CD4-positive, alpha-beta T cell treated with Interleukin-1 beta for 1 hour (primary cell): ENCODE measurements at regions not wholly inside any gene's neighbourhood (a gene's known extent, or its start where the extent isn't known, plus 50 kb on each side); places are given as distances from the start of the nearest gene placed in this dataset.
"Not testable (repeated sequence)": the region's sequence is repeated elsewhere in the genome, so short reads cannot be mapped to it uniquely, and the experiment has no call there.

Source experiments
- DNase-seq, 2 donors: peaks; one replicate each; pipeline ENCODE4 v3.0.0-alpha.2; 2020 to 2022

GRCh38 chr1:95534985-95535384 is 301.0 kb downstream of the RWDD3 start:
- no peak for DNase-seq

DNA sequence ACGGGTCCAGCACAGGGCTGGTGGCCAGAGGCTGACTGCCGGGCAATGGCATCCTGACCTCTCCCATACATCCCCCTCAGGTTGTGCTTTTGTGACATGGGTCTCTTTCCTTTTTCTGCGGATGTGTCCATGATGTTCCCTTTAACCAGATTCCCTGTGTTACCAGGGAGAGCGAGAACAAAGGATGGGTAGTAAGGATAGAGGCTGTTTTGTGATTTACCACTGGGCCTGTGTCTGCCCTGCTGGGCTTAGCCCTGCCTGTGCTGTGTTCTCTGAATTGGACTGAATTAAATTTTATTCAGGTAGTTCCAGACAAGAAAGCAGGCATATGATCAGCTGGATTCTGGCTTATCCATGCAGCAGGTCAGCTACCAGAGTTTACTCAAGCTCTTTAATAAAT is 301.6 kb downstream of the RWDD3 start:
- DNase-seq: no peak

DNA sequence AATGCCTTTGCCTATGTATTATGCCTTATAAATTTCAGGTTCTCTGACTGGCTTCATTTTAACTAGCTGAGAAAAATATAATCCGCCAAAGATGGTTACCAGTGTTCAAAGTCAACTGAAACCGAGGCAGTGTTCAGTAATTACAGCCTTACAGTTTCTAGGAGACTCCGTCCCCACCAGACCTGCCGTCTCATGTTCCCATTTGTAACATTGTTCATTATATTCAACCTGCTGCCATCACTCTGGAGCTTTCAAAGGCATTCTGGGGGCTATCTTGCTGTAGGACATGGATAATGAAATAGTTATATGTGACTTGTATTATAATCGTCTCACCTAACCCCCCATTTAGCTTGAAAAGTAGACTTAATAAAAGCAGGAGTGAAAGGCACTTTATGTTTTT is 302.5 kb downstream of the RWDD3 start:
- no peak for DNase-seq

GRCh38 chr1:95537176-95537575 is 303.2 kb downstream of the RWDD3 start:
- no peak for DNase-seq

- DNase-seq: not testable (repeated sequence)
These were observed 304.2 kb downstream of the RWDD3 start for GRCh38 chr1:95538242-95538641.

DNA sequence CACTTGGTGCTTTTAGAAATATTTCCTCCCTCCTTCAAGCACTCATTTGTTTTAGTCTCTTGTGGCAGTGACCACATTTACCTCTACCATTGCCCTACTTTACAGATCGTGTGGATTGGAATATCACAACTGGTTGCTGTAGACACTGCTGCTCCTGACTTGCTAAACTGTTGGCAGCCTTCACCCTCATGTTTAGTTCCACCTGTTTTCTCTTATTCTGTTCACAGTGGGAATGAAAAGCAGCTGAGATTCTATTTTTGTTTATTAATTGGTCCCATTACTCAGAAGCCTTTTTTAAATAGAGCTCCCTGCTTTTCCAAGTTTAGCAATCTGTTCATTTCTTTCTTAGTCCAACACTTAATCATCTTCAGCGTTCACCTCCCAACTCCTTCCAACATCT is 308.9 kb downstream of the RWDD3 start:
- DNase-seq: no peak

GRCh38 chr1:95547005-95547404 is 313.0 kb downstream of the RWDD3 start:
- DNase-seq: no peak

DNA sequence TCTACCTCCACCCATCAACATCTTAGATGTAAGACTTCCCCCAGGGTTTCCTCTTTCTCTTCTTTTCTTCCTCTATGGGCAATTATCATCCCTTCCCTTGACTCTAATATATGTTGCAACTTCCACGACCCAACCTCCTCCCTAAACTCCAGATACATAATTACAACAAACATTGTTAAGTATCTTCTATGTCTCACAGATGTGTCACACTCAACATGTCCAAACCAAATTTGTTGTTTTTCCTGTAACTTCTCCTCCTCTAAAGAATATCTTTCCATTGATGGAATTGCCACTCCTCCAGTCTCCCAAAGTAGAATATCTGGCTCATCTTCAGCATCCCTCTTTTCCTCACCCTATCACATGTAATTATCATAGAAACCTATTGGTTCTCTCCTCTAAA is 314.2 kb downstream of the RWDD3 start:
- DNase-seq: no peak

GRCh38 chr1:95551201-95551600 is 317.2 kb downstream of the RWDD3 start:
- no peak for DNase-seq

DNA sequence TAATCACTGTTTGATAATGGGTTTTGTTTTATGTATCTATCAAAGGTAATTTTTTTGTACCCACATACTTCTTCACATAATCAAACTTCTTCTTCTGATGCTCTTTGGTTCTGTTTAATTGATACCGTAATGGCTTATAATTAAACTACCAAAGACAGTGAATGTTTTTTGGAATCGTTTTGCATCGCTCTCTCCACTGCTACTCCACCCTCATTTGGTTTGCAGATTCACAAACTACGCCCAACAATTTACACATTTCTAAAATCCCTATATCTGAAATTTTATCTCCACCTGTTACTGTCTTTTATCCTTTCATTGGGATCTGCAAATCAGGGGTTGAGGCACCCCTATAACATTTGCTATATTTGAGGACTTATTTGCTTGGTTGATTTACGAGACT is 319.6 kb downstream of the RWDD3 start:
- DNase-seq: no peak

GRCh38 chr1:95554408-95554807 is 320.4 kb downstream of the RWDD3 start:
- DNase-seq: no peak

DNA sequence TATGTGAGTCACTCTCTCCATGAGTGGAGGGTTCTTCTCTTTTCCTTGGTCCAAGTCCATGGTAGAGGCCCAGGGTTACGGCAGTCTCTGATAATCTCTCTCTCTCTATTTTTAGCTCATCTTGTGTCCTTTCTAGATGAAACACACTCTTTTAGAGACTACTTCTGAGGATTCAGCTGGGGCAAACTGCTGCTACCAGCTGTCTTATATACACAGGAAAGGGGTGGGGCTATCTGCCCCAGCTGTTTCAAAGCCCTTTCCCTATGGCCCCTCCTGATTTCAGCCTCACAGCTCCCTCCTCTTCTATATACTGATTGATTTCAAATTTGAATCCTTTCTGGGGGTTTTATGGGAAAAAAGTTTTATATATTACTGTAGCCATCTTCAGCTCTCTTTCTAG is 324.8 kb downstream of the RWDD3 start:
- DNase-seq: no peak

- no peak for DNase-seq
These were observed 327.3 kb downstream of the RWDD3 start for GRCh38 chr1:95561346-95561745.

- no peak for DNase-seq
These were observed 328.2 kb downstream of the RWDD3 start for GRCh38 chr1:95562230-95562629.

GRCh38 chr1:95572002-95572401 is 338.0 kb downstream of the RWDD3 start:
- no peak for DNase-seq

- DNase-seq: no peak
These were observed 339.0 kb downstream of the RWDD3 start for GRCh38 chr1:95572962-95573361.

DNA sequence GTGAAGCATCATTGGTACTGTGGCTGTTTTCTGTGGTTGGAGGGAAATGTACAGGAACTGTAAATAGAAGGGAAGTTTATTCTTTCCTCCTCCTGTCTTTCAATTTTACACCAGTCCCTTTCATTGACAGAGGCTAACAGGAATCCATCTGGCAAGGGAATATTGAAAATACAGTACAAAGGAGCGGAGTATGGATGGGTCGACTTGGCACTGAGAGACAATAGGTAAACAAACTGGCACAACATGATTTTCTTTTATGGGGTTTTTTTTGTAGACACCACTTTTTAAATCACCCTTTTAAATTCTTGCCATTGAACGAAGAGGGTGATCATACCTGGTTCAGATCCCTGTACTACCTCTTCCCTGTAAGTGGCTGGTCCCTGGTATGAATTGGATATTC is 341.3 kb downstream of the RWDD3 start:
- DNase-seq: no peak

DNA sequence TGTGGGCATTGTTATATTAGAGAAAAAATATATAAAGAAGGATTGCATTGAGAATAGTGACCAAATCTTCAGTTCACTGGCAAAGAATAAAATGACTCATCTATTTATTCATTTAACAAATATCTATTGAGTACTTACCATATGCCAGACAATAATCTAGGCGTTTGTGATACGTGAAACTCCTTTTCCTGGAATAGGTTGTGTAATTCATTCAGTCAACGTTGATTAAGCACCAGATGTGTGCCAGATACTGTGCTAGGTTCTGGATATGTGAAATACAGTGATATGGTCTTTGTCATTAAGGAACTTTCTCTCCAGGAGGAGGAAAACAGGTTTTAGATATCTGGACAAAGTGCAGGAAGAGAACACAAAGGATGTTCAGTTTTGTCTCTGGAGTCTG is 344.5 kb downstream of the RWDD3 start:
- no peak for DNase-seq

GRCh38 chr1:95582191-95582590 is 348.2 kb downstream of the RWDD3 start:
- no peak for DNase-seq

DNA sequence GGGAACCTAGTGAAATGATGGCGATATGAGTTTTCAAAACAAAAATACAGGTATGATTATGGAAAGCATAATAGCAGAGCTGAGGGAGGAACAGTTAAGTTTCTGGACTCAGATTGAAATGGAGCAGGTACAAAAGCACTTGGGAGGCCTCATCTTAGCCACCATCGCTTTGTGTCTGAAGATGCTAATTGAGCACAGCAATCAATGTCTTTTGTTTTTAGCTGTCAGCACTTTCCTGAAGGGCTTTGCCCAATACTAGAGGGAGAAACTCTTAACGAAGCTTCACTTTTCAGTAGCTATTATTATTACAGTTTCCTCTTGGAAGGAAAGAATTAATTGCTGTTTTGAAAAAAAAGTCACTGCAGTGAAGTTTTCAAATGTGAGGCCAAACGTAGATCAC is 348.7 kb downstream of the RWDD3 start:
- no peak for DNase-seq

DNA sequence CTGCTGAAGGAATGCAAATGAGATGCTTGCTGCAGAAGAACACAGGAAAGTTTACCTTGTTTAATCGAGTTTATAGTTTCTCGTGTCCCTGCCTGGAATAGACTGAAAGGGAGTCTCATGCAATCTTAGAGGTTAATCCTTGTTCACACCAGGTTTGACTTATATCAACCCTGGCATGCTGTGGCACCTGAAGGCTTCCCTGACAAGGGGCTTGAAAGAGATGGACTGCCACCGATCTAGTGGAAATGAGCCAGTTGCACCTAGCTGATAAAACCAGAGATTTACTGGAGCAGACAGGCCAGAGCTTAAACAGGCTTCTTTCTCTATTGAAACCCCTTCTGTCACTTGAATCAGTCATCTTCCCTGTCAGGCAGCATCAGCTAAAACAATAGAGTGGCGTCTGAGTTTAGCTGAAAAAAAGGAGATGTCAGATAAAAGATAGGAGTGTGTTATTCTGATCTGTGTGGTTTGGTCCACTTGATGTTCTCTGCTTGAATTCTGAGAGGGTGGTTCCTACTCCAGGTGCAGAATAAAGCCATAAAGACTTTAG is 349.7 kb downstream of the RWDD3 start:
- no peak for DNase-seq

- DNase-seq: no peak
These were observed 350.3 kb downstream of the RWDD3 start for GRCh38 chr1:95584315-95584714.

DNA sequence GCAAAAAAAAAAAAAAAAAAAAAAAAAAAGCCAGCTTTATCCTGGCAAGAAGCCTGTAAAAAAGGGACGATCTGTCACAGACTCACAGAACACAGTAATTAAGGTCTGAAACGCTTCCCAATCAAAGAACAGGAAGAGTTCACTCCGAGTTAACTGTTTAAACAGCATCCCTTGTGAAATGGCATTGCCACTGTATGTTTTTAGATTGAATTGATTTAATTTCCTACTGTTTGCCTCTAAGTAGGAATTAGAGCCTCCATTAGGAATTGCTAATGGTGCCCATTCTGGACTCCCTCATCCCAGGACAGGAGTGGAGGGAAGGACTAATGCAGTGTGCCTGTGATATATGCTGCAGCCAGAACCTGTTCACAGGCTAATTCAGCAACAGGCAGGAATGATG is 370.8 kb downstream of the RWDD3 start:
- no peak for DNase-seq

- DNase-seq: no peak
These were observed 380.2 kb downstream of the RWDD3 start for GRCh38 chr1:95614197-95614596.

GRCh38 chr1:95615421-95615820 is 381.4 kb downstream of the RWDD3 start:
- no peak for DNase-seq

DNA sequence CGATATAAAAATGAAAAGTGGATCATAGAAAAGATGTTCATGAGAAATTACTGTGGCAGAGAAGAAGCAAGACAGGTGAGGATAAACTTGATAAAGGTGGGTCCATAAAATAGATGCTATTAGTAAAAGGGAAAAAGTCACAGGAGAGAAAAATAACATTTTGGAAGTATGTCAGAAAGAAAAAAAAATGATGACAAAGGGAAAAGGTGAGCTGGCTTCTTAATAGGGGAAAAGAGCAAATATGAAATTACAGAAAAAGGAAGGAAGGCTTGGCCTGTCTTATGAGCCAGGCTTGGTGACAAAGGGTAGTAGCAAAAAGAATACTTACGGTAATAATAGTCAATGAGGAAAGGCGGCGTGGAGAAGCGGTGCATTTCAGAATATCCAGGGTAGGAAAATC is 386.1 kb downstream of the RWDD3 start:
- DNase-seq: no peak
